Ascending aorta (tissue), 2 donors: ENCODE measurements at regions not wholly inside any gene's neighbourhood (a gene's known extent, or its start where the extent isn't known, plus 50 kb on each side); places are given as distances from the start of the nearest gene placed in this dataset.

Experiments used
- DNase-seq, 2 donors: peaks; one replicate each; pipeline ENCODE4 v3.0.0-alpha.2; 2019; ENCODE audit warnings: low spot score in 2 of 2
- H3K27ac ChIP-seq, 2 donors: fragments of 200-600 bp; sonication (generic); one replicate each; pipeline ENCODE4 v1.5.1; 2016 to 2017; ENCODE audit warnings: mild to moderate bottlenecking in 1 of 2
- H3K27me3 ChIP-seq: fragments of 200-600 bp; sonication (generic); one replicate; pipeline ENCODE4 v1.5.1; 2017
- H3K36me3 ChIP-seq, 2 donors: fragments of 200-600 bp; sonication (generic); one replicate each; pipeline ENCODE4 v1.5.1; 2016
- H3K4me1 ChIP-seq, 2 donors: fragments of 200-600 bp; sonication (generic); one replicate each; pipeline ENCODE4 v1.5.1; 2016 to 2017; ENCODE audit warnings: mild to moderate bottlenecking in 1 of 2
- H3K4me3 ChIP-seq, 2 donors: fragments of 200-600 bp; sonication (generic); one replicate each; pipeline ENCODE4 v1.5.1; 2016 to 2017; ENCODE audit warnings: mild to moderate bottlenecking in 1 of 2
- H3K9me3 ChIP-seq, 2 donors: fragments of 200-600 bp; sonication (generic); one replicate each; pipeline ENCODE4 v1.5.1; 2016
- CTCF ChIP-seq, 3 experiments: fragments of 200-600 bp in 2 of 3; fragments of 450-650 bp in 1 of 3; sonication (generic) in 2 of 3; IDR thresholded peaks; one replicate each; pipeline ENCODE4 v1.5.1; 2016 to 2019; ENCODE audit warnings: antibody characterized with exemption in 3 of 3, mild to moderate bottlenecking in 1 of 3, moderate library complexity in 1 of 3
- intact Hi-C: fragments of 100-400 bp; cut with DNase I; formaldehyde crosslinking; loops from one replicate; pipeline ENCODE4 v1.15.1; 2023

- DNase-seq = no peak
- H3K4me1 ChIP-seq = peaks cover 0 to under 1% of the 10 kb centered on the region in 2 donors
- no peak for TF ChIP-seq CTCF (IDR thresholded peaks at IDR 0.05)
- H3K27ac ChIP-seq = no peak overlapping the region
- intact Hi-C loops = no loop called here
- H3K36me3 ChIP-seq = no peaks in the 10 kb centered on the region
- no peak overlapping the region for H3K4me3 ChIP-seq
- H3K27me3 ChIP-seq = no peaks in the 10 kb centered on the region
- H3K9me3 ChIP-seq = no peaks in the 10 kb centered on the region
Observed at GRCh38 chr2:74735009-74735408, 81.0 kb downstream of the SEMA4F start.

GRCh38 chr2:74735564-74735963, 81.5 kb downstream of the SEMA4F start:
- Histone ChIP-seq H3K4me3 (no peak overlapping the region), H3K36me3 (no peaks in the 10 kb centered on the region), H3K27me3 (no peaks in the 10 kb centered on the region), H3K9me3 (no peaks in the 10 kb centered on the region), H3K4me1 (peaks cover 0 to 6% of the 10 kb centered on the region in 2 donors), H3K27ac (no peak overlapping the region)
- TF ChIP-seq CTCF (IDR thresholded peaks at IDR 0.05) = no peak
- DNase-seq = no peak
- intact Hi-C loops = no loop called here

- H3K27me3 ChIP-seq = no peaks in the 10 kb centered on the region
- no peak overlapping the region for H3K4me3 ChIP-seq
- no peaks in the 10 kb centered on the region for H3K9me3 ChIP-seq
- no peak for DNase-seq
- peaks cover 0 to 12% of the 10 kb centered on the region in 2 donors for H3K4me1 ChIP-seq
- no peaks in the 10 kb centered on the region for H3K36me3 ChIP-seq
- H3K27ac ChIP-seq = no peak overlapping the region
- intact Hi-C loops = no loop called here
- TF ChIP-seq CTCF (IDR thresholded peaks at IDR 0.05) = no peak
Observed at GRCh38 chr2:74736589-74736988, 82.5 kb downstream of the SEMA4F start.

- no peak for TF ChIP-seq CTCF (IDR thresholded peaks at IDR 0.05)
- Histone ChIP-seq H3K27me3 (no peaks in the 10 kb centered on the region), H3K27ac (no peak overlapping the region), H3K36me3 (no peaks in the 10 kb centered on the region), H3K9me3 (no peaks in the 10 kb centered on the region), H3K4me1 (peaks cover 0 to 12% of the 10 kb centered on the region in 2 donors), H3K4me3 (no peak overlapping the region)
- no peak for DNase-seq
- intact Hi-C loops = no loop called here
Observed at GRCh38 chr2:74738586-74738985, 84.5 kb downstream of the SEMA4F start.

GRCh38 chr2:74739129-74739528, 85.1 kb downstream of the SEMA4F start:
- no peak for DNase-seq
- no peak for TF ChIP-seq CTCF (IDR thresholded peaks at IDR 0.05)
- intact Hi-C loops = no loop called here

GRCh38 chr2:74739733-74740241, 85.7 kb downstream of the SEMA4F start:
- Histone ChIP-seq H3K9me3 (no peaks in the 10 kb centered on the region), H3K36me3 (no peaks in the 10 kb centered on the region), H3K4me1 (peaks cover 0 to 12% of the 10 kb centered on the region in 2 donors), H3K4me3 (no peak overlapping the region), H3K27ac (peak overlapping the region in 1 of 2 donors; percentile 70), H3K27me3 (no peaks in the 10 kb centered on the region)
- no peak for TF ChIP-seq CTCF (IDR thresholded peaks at IDR 0.05)
- no peak for DNase-seq
- intact Hi-C loops = loop anchor here (2.0 kb wide), 2 partner anchors 25 to 93 kb away; no protein-coding TSS in a partner anchor

More at GRCh38 chr2:74739129-74739528, 85.1 kb downstream of the SEMA4F start:
- no peak overlapping the region for H3K4me3 ChIP-seq
- H3K36me3 ChIP-seq = no peaks in the 10 kb centered on the region
- H3K4me1 ChIP-seq = peaks cover 0 to 12% of the 10 kb centered on the region in 2 donors
- no peak overlapping the region for H3K27ac ChIP-seq
- H3K9me3 ChIP-seq = no peaks in the 10 kb centered on the region
- H3K27me3 ChIP-seq = no peaks in the 10 kb centered on the region
